ENCODE measurements at regions not wholly inside any gene's neighbourhood (a gene's known extent, or its start where the extent isn't known, plus 50 kb on each side); places are given as distances from the start of the nearest gene placed in this dataset.
"Not testable (repeated sequence)": the region's sequence is repeated elsewhere in the genome, so short reads cannot be mapped to it uniquely, and the experiment has no call there.

- H3K27ac ChIP-seq (ENCODE audit: low read length) = no peak overlapping the region
- H3K9me3 ChIP-seq (ENCODE audit: low read length) = no peaks in the 10 kb centered on the region
- no peaks in the 10 kb centered on the region for H3F3A ChIP-seq (ENCODE audit: insufficient read depth, low read length, poor library complexity, severe bottlenecking)
- H3K4me3 ChIP-seq (ENCODE audit: low read length) = no peak overlapping the region
- no peak overlapping the region for H3K9ac ChIP-seq (ENCODE audit: low read length)
- no peaks in the 10 kb centered on the region for H3K9me2 ChIP-seq (ENCODE audit: insufficient read depth, low read length)
- TF ChIP-seq EZH2 (IDR thresholded peaks at IDR 0.05; ENCODE audit: borderline replicate concordance, insufficient read depth, low read length, poor library complexity, severe bottlenecking) (no peak), MXI1 (conservative IDR thresholded peaks at IDR 0.05; ENCODE audit: poor library complexity, severe bottlenecking) (no peak), CTCF (IDR thresholded peaks at IDR 0.05; ENCODE audit: poor library complexity, severe bottlenecking) (no peak), TAF1 (IDR thresholded peaks at IDR 0.05; ENCODE audit: low read depth) (no peak), RAD21 (conservative IDR thresholded peaks at IDR 0.05) (no peak)
- H3K4me2 ChIP-seq (ENCODE audit: low read length) = no peak overlapping the region
- no peaks in the 10 kb centered on the region for H3K79me2 ChIP-seq (replicated peaks; ENCODE audit: insufficient read depth, low read length)
- H4K20me1 ChIP-seq (ENCODE audit: insufficient read depth) = no peaks in the 10 kb centered on the region
- H3K27me3 ChIP-seq (ENCODE audit: insufficient read depth, low read depth, low read length) = no peaks in the 10 kb centered on the region
- H2AFZ ChIP-seq (ENCODE audit: low read depth, low read length) = no peak overlapping the region
- no peaks in the 10 kb centered on the region for H3K36me3 ChIP-seq (ENCODE audit: insufficient read depth, low read length)
Observed at GRCh38 chr3:137150825-137151224, 193.0 kb downstream of the IL20RB start.

- not testable (repeated sequence) for H3K27me3 ChIP-seq (ENCODE audit: insufficient read depth, low read depth, low read length)
Observed at GRCh38 chr3:137153046-137153445, 195.3 kb downstream of the IL20RB start.

GRCh38 chr3:137163241-137163871, 205.6 kb downstream of the IL20RB start:
- TF ChIP-seq CTCF (IDR thresholded peaks at IDR 0.05; ENCODE audit: poor library complexity, severe bottlenecking) = no peak
- TF ChIP-seq POLR2AphosphoS5 (IDR thresholded peaks at IDR 0.05) = no peak
- TF ChIP-seq REST (IDR thresholded peaks at IDR 0.05; ENCODE audit: borderline replicate concordance) = no peak
- no peak for TF ChIP-seq MXI1 (conservative IDR thresholded peaks at IDR 0.05; ENCODE audit: poor library complexity, severe bottlenecking)
- no peak for TF ChIP-seq RAD21 (conservative IDR thresholded peaks at IDR 0.05)
- TF ChIP-seq EZH2 (IDR thresholded peaks at IDR 0.05; ENCODE audit: borderline replicate concordance, insufficient read depth, low read length, poor library complexity, severe bottlenecking) = no peak
- no peak for TF ChIP-seq SMC3 (conservative IDR thresholded peaks at IDR 0.05; ENCODE audit: poor library complexity)
- no peak for TF ChIP-seq TAF1 (IDR thresholded peaks at IDR 0.05; ENCODE audit: low read depth)
- TF ChIP-seq EP300 (conservative IDR thresholded peaks at IDR 0.05; ENCODE audit: poor library complexity, severe bottlenecking) = no peak
- Histone ChIP-seq H3K27me3 (ENCODE audit: insufficient read depth, low read depth, low read length) (no peaks in the 10 kb centered on the region), H3F3A (ENCODE audit: insufficient read depth, low read length, poor library complexity, severe bottlenecking) (no peaks in the 10 kb centered on the region), H2AFZ (ENCODE audit: low read depth, low read length) (no peak overlapping the region), H3K36me3 (ENCODE audit: insufficient read depth, low read length) (no peaks in the 10 kb centered on the region), H3K9me3 (ENCODE audit: low read length) (no peaks in the 10 kb centered on the region), H4K20me1 (ENCODE audit: insufficient read depth) (no peaks in the 10 kb centered on the region), H3K9me2 (ENCODE audit: insufficient read depth, low read length) (no peaks in the 10 kb centered on the region), H3K4me3 (ENCODE audit: low read length) (no peak overlapping the region), H3K79me2 (replicated peaks; ENCODE audit: insufficient read depth, low read length) (no peaks in the 10 kb centered on the region), H3K4me2 (ENCODE audit: low read length) (no peak overlapping the region), H3K27ac (ENCODE audit: low read length) (no peak overlapping the region), H3K9ac (ENCODE audit: low read length) (no peak overlapping the region)

More at GRCh38 chr3:137153046-137153445, 195.3 kb downstream of the IL20RB start:
- not testable (repeated sequence) for H3F3A ChIP-seq (ENCODE audit: insufficient read depth, low read length, poor library complexity, severe bottlenecking); H2AFZ ChIP-seq (ENCODE audit: low read depth, low read length); H4K20me1 ChIP-seq (ENCODE audit: insufficient read depth); H3K9ac ChIP-seq (ENCODE audit: low read length); H3K4me2 ChIP-seq (ENCODE audit: low read length); H3K9me2 ChIP-seq (ENCODE audit: insufficient read depth, low read length); H3K9me3 ChIP-seq (ENCODE audit: low read length); H3K36me3 ChIP-seq (ENCODE audit: insufficient read depth, low read length); H3K79me2 ChIP-seq (replicated peaks; ENCODE audit: insufficient read depth, low read length); H3K27ac ChIP-seq (ENCODE audit: low read length); H3K4me3 ChIP-seq (ENCODE audit: low read length)

Data from neural cell (in vitro differentiated cells).